MG63 (cell line): ENCODE measurements at regions not wholly inside any gene's neighbourhood (a gene's known extent, or its start where the extent isn't known, plus 50 kb on each side); places are given as distances from the start of the nearest gene placed in this dataset.

Source experiments
- DNase-seq: peaks from one replicate; pipeline ENCODE4 v3.0.0-alpha.2; 2020
- H3K27me3 ChIP-seq: fragments of 250-450 bp; sonication (Bioruptor Pico); 2 replicates; pipeline ENCODE4 v1.5.1; 2020; ENCODE audit warnings: mild to moderate bottlenecking, moderate library complexity
- H3K36me3 ChIP-seq: fragments of 250-450 bp; sonication (Bioruptor Pico); 2 replicates; pipeline ENCODE4 v1.5.1; 2020; ENCODE audit warnings: mild to moderate bottlenecking, moderate library complexity
- H3K4me3 ChIP-seq: fragments of 250-450 bp; sonication (Bioruptor Pico); 2 replicates; pipeline ENCODE4 v1.5.1; 2020; ENCODE audit warnings: mild to moderate bottlenecking, moderate library complexity
- H3K9me3 ChIP-seq: fragments of 250-450 bp; sonication (Bioruptor Pico); 2 replicates; pipeline ENCODE4 v1.5.1; 2020; ENCODE audit warnings: mild to moderate bottlenecking, moderate library complexity

DNA sequence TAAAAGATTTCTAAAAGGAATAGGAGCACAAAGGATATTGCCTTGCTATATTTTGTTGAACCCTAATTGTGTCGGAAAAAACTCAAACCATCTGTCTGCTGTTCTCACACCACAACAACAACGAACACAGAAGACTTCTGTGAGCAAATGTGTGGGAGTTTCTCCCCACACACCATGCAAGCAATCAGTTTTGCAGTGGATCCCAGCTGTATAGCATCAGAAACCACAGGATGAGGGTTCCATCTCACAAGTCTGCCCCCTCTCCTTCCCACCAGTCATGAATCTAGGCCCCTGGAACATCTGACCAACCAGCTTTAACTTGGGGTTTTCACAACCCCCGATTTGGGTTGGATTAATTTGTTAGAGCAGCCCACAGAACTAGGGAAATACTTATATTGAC lies 91.3 kb upstream of the SLC4A7 start:
- DNase-seq: no peak
- no peak overlapping the region for H3K4me3 ChIP-seq
- no peaks in the 10 kb centered on the region for H3K27me3 ChIP-seq
- no peaks in the 10 kb centered on the region for H3K9me3 ChIP-seq
- no peaks in the 10 kb centered on the region for H3K36me3 ChIP-seq

DNA sequence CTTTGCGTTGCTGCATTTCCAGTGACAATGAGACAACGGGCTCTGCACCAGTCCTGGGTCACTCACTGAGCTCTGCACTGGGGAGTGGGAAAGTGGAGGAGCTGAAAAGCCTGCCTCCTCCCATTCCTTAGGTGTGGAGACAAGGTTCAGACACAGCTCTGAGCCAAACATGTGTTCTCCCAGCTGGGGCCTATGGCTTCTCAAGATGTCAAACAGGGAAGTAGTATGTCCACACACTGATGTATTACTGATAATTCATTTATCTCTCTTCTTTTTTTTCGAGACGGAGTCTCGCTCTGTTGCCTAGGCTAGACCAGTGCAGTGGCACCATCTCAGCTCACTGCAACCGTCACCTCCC lies 90.2 kb upstream of the SLC4A7 start:
- H3K36me3 ChIP-seq: no peaks in the 10 kb centered on the region
- no peaks in the 10 kb centered on the region for H3K9me3 ChIP-seq
- DNase-seq: no peak
- no peaks in the 10 kb centered on the region for H3K27me3 ChIP-seq
- no peak overlapping the region for H3K4me3 ChIP-seq

DNA sequence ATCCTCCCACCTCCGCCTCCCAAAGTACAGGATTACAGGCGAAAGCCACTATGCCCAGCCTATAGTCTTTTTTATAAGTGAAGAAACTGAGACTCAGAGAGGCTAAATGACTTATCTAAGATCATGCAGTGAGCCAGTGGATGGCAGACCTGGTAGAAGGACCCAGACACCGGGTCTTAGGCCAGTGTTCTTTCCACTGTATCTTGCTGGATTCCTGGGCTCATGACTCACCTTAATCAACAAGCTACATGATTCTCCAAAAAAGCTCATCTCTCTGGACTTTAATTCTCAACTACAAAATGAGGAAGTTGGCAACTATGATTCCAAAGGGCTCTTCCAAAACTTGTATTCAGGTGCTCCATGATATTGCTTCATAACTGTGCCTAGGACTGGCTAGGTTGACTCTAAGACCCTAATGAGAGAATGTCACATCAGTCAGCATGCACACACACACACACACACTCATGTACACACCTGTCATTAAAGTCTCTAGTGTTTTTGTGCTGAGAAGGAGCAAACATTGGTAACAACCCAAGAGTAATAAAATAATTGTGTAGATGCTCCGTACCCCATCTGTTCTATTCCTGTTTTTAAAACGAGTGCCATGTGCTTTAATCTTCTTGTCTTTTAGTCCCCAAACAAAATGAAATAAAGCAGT lies 89.7 kb upstream of the SLC4A7 start:
- Histone ChIP-seq H3K36me3 (no peaks in the 10 kb centered on the region), H3K27me3 (no peaks in the 10 kb centered on the region), H3K9me3 (no peaks in the 10 kb centered on the region), H3K4me3 (no peak overlapping the region)
- peak; percentile 3 for DNase-seq

DNA sequence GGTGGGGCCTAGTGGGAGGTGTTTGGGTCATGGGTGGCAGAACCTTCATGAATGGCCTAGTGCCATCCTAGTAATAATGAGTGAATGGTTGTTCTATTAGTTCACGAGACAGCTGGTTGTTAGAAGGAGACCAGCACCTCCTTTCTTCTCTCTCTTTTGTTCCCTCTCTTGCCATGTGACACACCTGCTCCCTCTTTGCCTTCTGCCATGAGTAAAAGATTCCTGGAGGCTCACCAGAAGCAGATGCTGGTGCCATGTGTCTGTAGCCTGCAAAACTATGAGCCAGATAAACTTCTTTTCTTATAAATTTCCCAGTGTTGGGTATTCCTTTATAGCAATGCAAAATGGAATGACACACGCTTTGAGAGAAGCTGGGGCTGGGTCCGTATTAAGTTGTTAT lies 89.0 kb upstream of the SLC4A7 start:
- DNase-seq: no peak
- Histone ChIP-seq H3K36me3 (no peaks in the 10 kb centered on the region), H3K4me3 (no peak overlapping the region), H3K9me3 (no peaks in the 10 kb centered on the region), H3K27me3 (no peaks in the 10 kb centered on the region)

DNA sequence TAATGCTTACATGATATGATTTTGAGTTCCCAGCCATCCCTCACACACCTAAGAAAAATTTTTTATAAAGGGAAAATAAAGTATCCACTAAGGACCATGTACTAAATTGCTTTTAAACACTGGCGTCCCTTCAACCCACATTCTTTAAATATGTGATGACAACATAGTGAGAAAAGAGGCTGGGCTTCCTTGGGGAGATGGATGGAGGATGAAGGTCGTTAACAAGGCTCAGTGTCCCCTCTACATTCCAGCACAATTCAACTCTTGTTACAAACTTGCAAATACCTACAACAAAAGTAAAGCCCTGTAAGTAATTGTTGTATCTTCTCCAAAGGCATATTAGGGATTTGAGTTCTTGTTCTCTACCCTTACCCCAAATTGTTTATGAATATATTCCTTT lies 87.2 kb upstream of the SLC4A7 start:
- no peaks in the 10 kb centered on the region for H3K36me3 ChIP-seq
- no peak overlapping the region for H3K4me3 ChIP-seq
- DNase-seq: no peak
- H3K9me3 ChIP-seq: no peaks in the 10 kb centered on the region
- H3K27me3 ChIP-seq: no peaks in the 10 kb centered on the region

DNA sequence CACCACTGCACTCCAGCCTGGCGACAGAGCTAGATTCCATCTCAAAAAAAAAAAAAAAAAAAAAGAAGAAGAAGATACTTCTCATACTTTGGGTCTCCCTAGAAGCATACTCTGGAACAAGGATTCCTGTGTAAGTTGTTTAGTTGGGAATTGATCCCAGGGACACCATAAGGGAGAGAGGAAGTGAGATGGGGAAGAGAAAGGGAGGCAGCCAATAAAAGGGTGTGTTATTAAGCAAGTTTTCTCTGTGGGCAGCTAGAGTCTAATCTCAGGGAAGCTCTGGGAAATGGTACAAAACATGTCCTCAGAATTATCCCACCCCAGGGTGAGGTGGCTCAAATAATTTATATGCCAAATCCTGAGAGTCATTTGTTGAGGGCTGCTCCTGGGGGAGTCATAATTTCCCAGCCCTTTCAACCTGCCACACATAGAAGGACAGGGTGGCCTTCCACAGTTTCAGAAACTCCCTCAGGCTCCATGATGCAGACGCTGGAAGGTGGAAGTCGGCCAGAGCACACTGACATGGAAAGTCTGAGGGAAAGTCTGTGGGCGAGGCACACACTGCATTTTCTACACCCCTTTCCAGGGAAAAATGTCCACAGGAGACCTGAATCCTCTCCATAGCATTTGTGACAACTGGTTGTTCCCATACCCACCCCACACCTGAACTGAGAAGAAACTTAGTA lies 86.4 kb upstream of the SLC4A7 start:
- no peaks in the 10 kb centered on the region for H3K36me3 ChIP-seq

DNA sequence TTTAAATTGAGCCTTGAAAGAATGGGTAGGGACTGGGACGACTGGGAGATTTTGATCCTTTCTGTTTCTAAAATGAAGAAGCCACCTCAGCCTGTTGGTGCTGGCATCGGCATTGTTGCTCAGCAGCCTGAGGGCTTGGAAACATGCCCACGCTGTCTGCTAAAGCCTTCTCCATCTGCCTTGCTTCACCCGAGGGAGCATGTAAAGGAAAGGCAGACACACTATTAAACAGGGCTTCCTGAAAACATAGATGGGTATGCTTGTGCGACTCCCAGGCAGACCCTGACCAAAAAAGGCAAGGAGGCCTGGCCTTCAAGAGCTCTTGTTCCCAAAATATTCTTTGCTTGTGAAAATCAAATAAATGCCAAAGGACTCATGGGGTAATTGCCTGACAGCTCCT lies 84.2 kb upstream of the SLC4A7 start:
- H3K4me3 ChIP-seq: no peak overlapping the region
- H3K36me3 ChIP-seq: no peaks in the 10 kb centered on the region
- H3K9me3 ChIP-seq: no peaks in the 10 kb centered on the region
- no peaks in the 10 kb centered on the region for H3K27me3 ChIP-seq
- peak; percentile 77 for DNase-seq

More for the DNA sequence above, 86.4 kb upstream of the SLC4A7 start:
- Histone ChIP-seq H3K27me3 (no peaks in the 10 kb centered on the region), H3K9me3 (no peaks in the 10 kb centered on the region), H3K4me3 (no peak overlapping the region)
- DNase-seq: no peak

DNA sequence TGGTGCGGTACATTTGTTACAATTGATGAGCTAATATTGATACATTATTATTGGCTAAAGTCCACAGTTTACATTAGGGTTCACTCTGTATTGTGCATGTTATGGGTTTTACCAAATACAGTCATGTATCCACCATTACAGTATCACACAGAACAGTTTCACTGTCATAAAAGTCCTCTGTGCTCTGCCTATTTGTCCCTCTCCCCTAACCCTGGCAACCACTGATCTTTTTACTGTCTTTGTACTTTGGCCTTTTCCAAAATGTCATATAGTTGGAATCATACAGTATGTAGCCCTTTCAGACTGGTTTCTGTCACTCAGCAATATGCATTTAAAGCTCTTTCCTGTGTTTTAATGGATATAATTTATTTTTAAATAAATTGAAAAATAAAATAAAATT lies 83.1 kb upstream of the SLC4A7 start:
- Histone ChIP-seq H3K4me3 (no peak overlapping the region), H3K9me3 (no peaks in the 10 kb centered on the region), H3K27me3 (no peaks in the 10 kb centered on the region), H3K36me3 (no peaks in the 10 kb centered on the region)
- DNase-seq: no peak

DNA sequence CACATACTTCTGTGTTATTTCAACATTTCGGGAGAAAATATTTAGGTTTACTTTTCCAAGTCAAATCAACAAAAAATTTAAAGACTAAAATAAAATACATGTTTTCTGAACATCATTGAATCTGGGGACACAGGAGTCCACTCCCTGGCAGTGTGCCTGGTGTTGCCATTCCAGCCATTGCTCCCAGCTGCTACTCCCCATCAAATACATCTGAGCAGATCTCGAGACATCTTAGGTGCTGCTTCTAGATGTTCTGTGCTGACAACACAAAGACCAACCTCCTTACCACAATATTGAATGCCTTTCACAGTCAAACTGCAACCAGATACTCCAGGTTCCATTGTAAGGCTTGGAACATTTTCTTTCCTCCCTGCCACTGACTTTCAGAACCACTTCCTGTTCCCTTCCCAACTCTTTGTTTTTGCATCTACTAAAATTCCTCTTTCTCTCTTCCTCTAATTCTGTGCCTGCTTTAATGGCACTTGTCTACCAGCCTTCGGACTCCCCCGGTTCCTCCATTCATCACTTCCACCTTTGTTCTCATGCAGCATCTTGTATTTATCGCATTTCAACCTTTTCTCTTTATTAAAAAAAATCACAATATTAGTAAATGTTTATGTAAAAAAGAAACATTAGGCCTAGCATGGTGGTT lies 81.1 kb upstream of the SLC4A7 start:
- DNase-seq: no peak
- Histone ChIP-seq H3K9me3 (no peaks in the 10 kb centered on the region), H3K4me3 (no peak overlapping the region), H3K27me3 (no peaks in the 10 kb centered on the region), H3K36me3 (no peaks in the 10 kb centered on the region)

DNA sequence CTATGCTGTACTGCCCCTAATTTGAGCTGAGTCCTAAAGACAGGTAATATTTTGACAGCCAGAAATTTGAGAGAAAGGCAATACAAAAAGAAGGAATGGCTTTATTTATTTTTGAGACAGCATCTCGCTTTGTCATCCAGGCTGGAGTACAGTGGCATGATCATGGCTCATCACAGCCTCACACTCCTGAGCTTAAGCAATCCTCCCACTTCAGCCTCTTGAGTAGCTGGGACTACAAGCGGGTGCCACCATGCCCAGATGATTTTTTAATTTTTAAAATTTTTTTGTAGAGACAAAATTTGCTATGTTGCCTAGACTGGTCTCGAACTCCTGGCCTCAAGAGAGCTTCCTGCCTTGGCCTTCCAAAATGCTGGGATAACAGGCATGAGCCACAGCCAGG lies 77.4 kb upstream of the SLC4A7 start:
- Histone ChIP-seq H3K9me3 (no peaks in the 10 kb centered on the region), H3K27me3 (no peaks in the 10 kb centered on the region), H3K4me3 (no peak overlapping the region), H3K36me3 (no peaks in the 10 kb centered on the region)
- DNase-seq: no peak

DNA sequence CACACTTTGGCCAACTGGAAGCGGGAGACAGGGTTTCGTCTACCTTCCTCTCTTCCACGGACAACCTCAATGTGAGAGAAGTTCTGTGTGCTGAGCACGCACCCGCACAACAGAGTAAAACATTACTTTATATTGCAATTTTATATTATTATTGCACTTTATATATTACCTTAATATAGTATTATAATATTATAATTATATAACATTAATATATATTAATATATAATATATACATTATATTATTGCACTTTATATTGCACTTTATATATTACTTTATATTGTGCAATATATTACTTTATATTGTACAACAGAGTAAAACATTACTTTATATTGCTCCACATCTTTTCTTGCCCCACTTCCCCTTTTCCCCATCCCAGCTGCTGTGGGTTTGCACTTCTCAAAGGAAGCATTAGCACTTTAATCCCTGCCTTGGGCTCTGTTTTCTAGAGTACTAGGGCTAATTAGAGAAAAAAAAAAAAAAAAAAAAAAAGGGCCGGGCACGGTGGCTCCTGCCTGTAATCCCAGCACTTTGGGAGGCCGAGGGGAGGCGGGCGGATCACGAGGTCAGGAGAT lies 76.4 kb upstream of the SLC4A7 start:
- Histone ChIP-seq H3K9me3 (no peaks in the 10 kb centered on the region), H3K27me3 (no peaks in the 10 kb centered on the region), H3K4me3 (no peak overlapping the region), H3K36me3 (no peaks in the 10 kb centered on the region)
- DNase-seq: no peak

DNA sequence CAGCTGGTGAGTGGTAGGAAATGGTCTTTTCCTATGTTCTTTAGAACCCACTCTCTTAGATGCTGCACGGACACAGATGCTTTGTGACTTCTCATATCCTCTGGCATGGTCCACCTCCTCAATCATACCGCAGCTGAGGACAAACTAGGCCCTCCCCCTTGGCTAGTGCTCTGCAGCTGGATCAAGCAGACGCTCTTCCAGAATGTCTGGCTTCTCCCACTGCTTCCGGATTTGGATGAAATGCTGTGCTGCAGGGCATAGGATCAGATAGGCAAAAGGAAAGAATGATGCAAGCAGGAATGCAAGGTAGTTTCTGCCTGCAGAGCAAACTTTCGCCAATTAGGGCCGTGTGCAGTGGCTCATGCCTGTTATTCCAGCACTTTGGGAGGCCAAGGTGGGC lies 75.7 kb upstream of the SLC4A7 start:
- no peaks in the 10 kb centered on the region for H3K9me3 ChIP-seq
- H3K36me3 ChIP-seq: no peaks in the 10 kb centered on the region
- H3K4me3 ChIP-seq: no peak overlapping the region
- no peaks in the 10 kb centered on the region for H3K27me3 ChIP-seq
- peak; percentile 83 for DNase-seq

DNA sequence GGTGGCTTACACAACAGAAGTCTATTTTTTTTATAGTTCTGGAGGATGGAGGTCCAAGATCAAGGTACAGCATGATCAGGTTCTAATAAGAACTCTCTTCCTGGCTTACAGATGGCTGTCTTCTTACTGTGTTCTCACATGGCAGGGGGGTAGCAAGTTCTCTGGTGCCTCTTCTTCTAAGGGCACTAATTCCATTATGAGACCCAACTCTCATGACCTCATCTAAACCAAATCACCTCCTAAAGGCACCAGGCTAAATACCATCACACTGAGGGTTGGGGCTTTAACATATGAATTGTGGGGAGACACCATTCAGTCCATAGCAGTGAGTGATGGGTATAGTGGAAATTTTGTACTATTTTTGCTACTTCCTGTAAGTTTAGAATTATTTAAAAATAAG lies 75.2 kb upstream of the SLC4A7 start:
- Histone ChIP-seq H3K36me3 (no peaks in the 10 kb centered on the region), H3K27me3 (no peaks in the 10 kb centered on the region), H3K4me3 (no peak overlapping the region), H3K9me3 (no peaks in the 10 kb centered on the region)
- no peak for DNase-seq

DNA sequence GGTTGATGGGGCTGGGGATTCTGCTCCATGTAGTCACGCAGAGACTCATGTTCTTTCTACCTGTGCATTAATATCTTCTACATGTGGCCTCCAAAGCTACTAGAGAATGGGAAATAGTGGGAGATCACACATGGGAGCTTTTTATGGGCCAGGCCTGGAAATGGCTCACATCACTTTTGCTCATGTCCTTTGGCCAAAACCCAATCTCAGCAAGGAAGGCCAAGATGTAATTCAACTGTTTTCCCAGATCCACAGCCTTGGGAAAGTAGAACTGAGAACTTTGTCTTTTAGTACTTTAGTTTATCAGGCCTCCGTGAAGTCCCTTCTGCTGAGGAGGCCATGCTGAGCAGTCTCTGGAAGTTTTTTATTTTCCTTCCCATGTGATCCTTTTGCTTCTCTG lies 73.2 kb upstream of the SLC4A7 start:
- Histone ChIP-seq H3K9me3 (no peaks in the 10 kb centered on the region), H3K36me3 (no peaks in the 10 kb centered on the region), H3K4me3 (no peak overlapping the region), H3K27me3 (no peaks in the 10 kb centered on the region)
- no peak for DNase-seq

DNA sequence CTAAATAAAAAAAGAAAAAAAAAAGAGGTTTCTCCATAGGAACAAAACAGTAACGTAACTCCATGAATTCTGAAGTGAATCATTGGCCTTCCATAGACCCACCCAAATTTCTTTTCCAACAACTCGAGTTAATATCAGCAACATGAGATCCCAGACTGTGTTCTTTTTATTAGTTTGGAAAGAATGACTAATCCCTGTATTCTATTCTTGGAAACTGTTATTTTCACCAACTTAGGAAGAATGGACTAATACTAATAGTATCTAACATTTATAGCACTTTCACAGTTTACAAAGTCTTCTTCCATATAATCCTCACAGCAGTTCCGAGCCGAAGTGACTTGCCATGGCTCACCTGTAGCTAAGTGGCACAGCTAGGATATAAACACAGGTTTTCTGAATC lies 72.7 kb upstream of the SLC4A7 start:
- H3K9me3 ChIP-seq: no peaks in the 10 kb centered on the region
- H3K36me3 ChIP-seq: no peaks in the 10 kb centered on the region
- no peak overlapping the region for H3K4me3 ChIP-seq
- no peaks in the 10 kb centered on the region for H3K27me3 ChIP-seq
- no peak for DNase-seq

DNA sequence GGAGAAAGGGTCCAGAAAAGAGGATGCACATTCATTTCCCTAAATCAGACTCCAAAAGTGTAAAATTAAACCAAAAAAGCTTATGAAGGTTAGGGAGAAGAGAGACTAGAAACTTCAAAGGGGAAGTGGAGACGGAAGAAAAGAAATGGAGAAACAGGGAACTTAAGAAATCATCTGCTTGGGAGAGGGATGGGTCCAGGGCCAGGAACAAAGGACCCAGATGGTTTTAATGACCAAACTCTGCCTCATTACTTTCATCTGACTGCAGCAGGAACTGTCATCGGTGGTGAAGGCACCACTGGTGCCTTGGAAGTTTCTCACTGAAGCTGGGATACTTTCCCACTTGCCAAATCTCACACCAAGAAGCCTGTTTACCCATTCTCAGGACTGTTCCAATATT lies 70.5 kb upstream of the SLC4A7 start:
- Histone ChIP-seq H3K9me3 (no peaks in the 10 kb centered on the region), H3K27me3 (no peaks in the 10 kb centered on the region), H3K36me3 (no peaks in the 10 kb centered on the region), H3K4me3 (no peak overlapping the region)
- no peak for DNase-seq

DNA sequence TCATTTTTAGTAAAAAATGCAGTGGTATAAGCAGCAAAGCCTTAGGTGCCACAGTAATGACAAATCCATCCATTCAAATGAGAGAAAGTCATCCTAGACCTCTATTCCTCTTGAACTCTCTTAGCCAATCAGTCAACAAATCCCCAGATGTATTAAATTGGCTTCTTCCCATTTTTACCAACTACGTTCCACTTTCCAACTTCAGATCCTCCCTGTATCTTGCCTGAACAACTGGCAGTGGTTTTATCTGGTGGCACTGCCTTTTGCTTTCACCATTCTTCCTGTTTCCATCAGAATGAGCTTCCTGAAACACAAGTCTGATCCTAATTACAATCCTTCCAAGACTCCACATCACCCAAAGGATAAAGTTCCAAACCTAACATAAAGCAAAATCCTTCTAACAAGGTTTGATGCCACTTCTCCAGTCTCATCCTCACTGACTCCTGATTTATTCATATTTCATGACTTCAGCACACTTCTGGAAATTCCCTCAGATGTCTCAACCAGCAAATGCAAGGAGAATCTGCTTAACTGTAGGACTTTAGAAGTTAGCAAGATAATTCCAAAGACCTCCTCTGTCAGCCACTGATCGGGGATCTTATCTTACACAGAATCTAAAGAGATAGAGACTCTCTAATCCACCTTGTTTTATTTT lies 69.8 kb upstream of the SLC4A7 start:
- Histone ChIP-seq H3K27me3 (no peaks in the 10 kb centered on the region), H3K4me3 (no peak overlapping the region), H3K36me3 (no peaks in the 10 kb centered on the region), H3K9me3 (no peaks in the 10 kb centered on the region)
- no peak for DNase-seq
